ENCODE measurements at regions not wholly inside any gene's neighbourhood (a gene's known extent, or its start where the extent isn't known, plus 50 kb on each side); places are given as distances from the start of the nearest gene placed in this dataset.
"Not testable (repeated sequence)": the region's sequence is repeated elsewhere in the genome, so short reads cannot be mapped to it uniquely, and the experiment has no call there.

GRCh38 chr1:157302199-157302497, 164.0 kb upstream of the ETV3 start:
- Mint-ChIP-seq H3K36me3 (no peaks in the 10 kb centered on the region), H3K4me3 (no peak overlapping the region), H3K27me3 (peaks cover 0 to 4% of the 10 kb centered on the region in 2 donors), H3K27ac (no peak overlapping the region), H3K9me3 (no peaks in the 10 kb centered on the region), H3K4me1 (no peaks in the 10 kb centered on the region)
- ChIA-PET POLR2A (no interaction called here), CTCF (no interaction called here)
- H3K9me3 ChIP-seq (ENCODE audit: low read length) = no peaks in the 10 kb centered on the region
- no peaks in the 10 kb centered on the region for H3K4me1 ChIP-seq (ENCODE audit: insufficient read depth, low read length)
- H3K36me3 ChIP-seq (ENCODE audit: insufficient read depth, low read length) = no peaks in the 10 kb centered on the region
- DNase-seq = no peak
- no peak overlapping the region for H3K4me3 ChIP-seq (ENCODE audit: low read length)
- H3K27me3 ChIP-seq (ENCODE audit: insufficient read depth, low read length, poor library complexity, severe bottlenecking) = no peaks in the 10 kb centered on the region
- H3K27ac ChIP-seq (ENCODE audit: low read depth, low read length) = no peak overlapping the region

- Mint-ChIP-seq H3K4me3 (no peak overlapping the region), H3K9me3 (no peaks in the 10 kb centered on the region), H3K27me3 (peaks cover 0 to 9% of the 10 kb centered on the region in 2 donors), H3K27ac (no peak overlapping the region), H3K36me3 (no peaks in the 10 kb centered on the region), H3K4me1 (no peaks in the 10 kb centered on the region)
- POLR2A ChIA-PET = no interaction called here
- DNase-seq = no peak
- H3K36me3 ChIP-seq (ENCODE audit: insufficient read depth, low read length) = no peaks in the 10 kb centered on the region
- no peaks in the 10 kb centered on the region for H3K27me3 ChIP-seq (ENCODE audit: insufficient read depth, low read length, poor library complexity, severe bottlenecking)
- no peaks in the 10 kb centered on the region for H3K9me3 ChIP-seq (ENCODE audit: low read length)
- CTCF ChIA-PET = no interaction called here
- no peaks in the 10 kb centered on the region for H3K4me1 ChIP-seq (ENCODE audit: insufficient read depth, low read length)
- H3K4me3 ChIP-seq (ENCODE audit: low read length) = no peak overlapping the region
- no peak overlapping the region for H3K27ac ChIP-seq (ENCODE audit: low read depth, low read length)
Observed at GRCh38 chr1:157301477-157302198, 163.4 kb upstream of the ETV3 start.

- H3K4me3 Mint-ChIP-seq; H3K9me3 Mint-ChIP-seq; H3K36me3 ChIP-seq (ENCODE audit: insufficient read depth, low read length); H3K27ac Mint-ChIP-seq; H3K9me3 ChIP-seq (ENCODE audit: low read length); H3K36me3 Mint-ChIP-seq; H3K27ac ChIP-seq (ENCODE audit: low read depth, low read length); H3K4me3 ChIP-seq (ENCODE audit: low read length); DNase-seq; CTCF ChIA-PET; H3K27me3 ChIP-seq (ENCODE audit: insufficient read depth, low read length, poor library complexity, severe bottlenecking); H3K4me1 Mint-ChIP-seq; H3K4me1 ChIP-seq (ENCODE audit: insufficient read depth, low read length); POLR2A ChIA-PET: not testable (repeated sequence)
- H3K27me3 Mint-ChIP-seq = peaks cover 0 to 54% of the 10 kb centered on the region in 2 donors
Observed at GRCh38 chr1:157294387-157295145, 156.4 kb upstream of the ETV3 start.

- Histone ChIP-seq H3K27ac (ENCODE audit: low read depth, low read length) (no peak overlapping the region), H3K36me3 (ENCODE audit: insufficient read depth, low read length) (no peaks in the 10 kb centered on the region), H3K4me3 (ENCODE audit: low read length) (no peak overlapping the region), H3K4me1 (ENCODE audit: insufficient read depth, low read length) (no peaks in the 10 kb centered on the region), H3K9me3 (ENCODE audit: low read length) (no peaks in the 10 kb centered on the region), H3K27me3 (ENCODE audit: insufficient read depth, low read length, poor library complexity, severe bottlenecking) (no peaks in the 10 kb centered on the region)
- Mint-ChIP-seq H3K9me3 (peaks cover 0 to 4% (median 0%) of the 10 kb centered on the region in 5 donors), H3K4me1 (no peaks in the 10 kb centered on the region), H3K36me3 (no peaks in the 10 kb centered on the region), H3K27me3 (peaks cover 5 to 65% of the 10 kb centered on the region in 2 donors), H3K4me3 (no peak overlapping the region), H3K27ac (no peak overlapping the region)
- DNase-seq = no peak
- ChIA-PET POLR2A (no interaction called here), CTCF (no interaction called here)
Observed at GRCh38 chr1:157292809-157293564, 154.8 kb upstream of the ETV3 start.

- Histone ChIP-seq H3K4me3 (ENCODE audit: low read length) (no peak overlapping the region), H3K4me1 (ENCODE audit: insufficient read depth, low read length) (no peaks in the 10 kb centered on the region), H3K27ac (ENCODE audit: low read depth, low read length) (no peak overlapping the region), H3K9me3 (ENCODE audit: low read length) (no peaks in the 10 kb centered on the region), H3K27me3 (ENCODE audit: insufficient read depth, low read length, poor library complexity, severe bottlenecking) (no peaks in the 10 kb centered on the region), H3K36me3 (ENCODE audit: insufficient read depth, low read length) (no peaks in the 10 kb centered on the region)
- no peaks in the 10 kb centered on the region for H3K36me3 Mint-ChIP-seq
- DNase-seq = no peak
- no peak overlapping the region for H3K4me3 Mint-ChIP-seq
- CTCF ChIA-PET = no interaction called here
- no peaks in the 10 kb centered on the region for H3K4me1 Mint-ChIP-seq
- POLR2A ChIA-PET = no interaction called here
- peaks cover 5 to 72% of the 10 kb centered on the region in 2 donors for H3K27me3 Mint-ChIP-seq
- peaks cover 0 to 4% (median 0%) of the 10 kb centered on the region in 5 donors for H3K9me3 Mint-ChIP-seq
- H3K27ac Mint-ChIP-seq = no peak overlapping the region
Observed at GRCh38 chr1:157292302-157292701, 154.1 kb upstream of the ETV3 start.

- H3K27ac Mint-ChIP-seq = no peak overlapping the region
- CTCF ChIA-PET = no interaction called here
- H3K9me3 Mint-ChIP-seq = peaks cover 0 to 6% (median 0%) of the 10 kb centered on the region in 5 donors
- no peaks in the 10 kb centered on the region for H3K9me3 ChIP-seq (ENCODE audit: low read length)
- no peaks in the 10 kb centered on the region for H3K4me1 Mint-ChIP-seq
- POLR2A ChIA-PET = no interaction called here
- H3K4me3 ChIP-seq (ENCODE audit: low read length) = no peak overlapping the region
- H3K27me3 ChIP-seq (ENCODE audit: insufficient read depth, low read length, poor library complexity, severe bottlenecking) = no peaks in the 10 kb centered on the region
- no peaks in the 10 kb centered on the region for H3K36me3 Mint-ChIP-seq
- no peaks in the 10 kb centered on the region for H3K36me3 ChIP-seq (ENCODE audit: insufficient read depth, low read length)
- peaks cover 9 to 72% of the 10 kb centered on the region in 2 donors for H3K27me3 Mint-ChIP-seq
- DNase-seq = no peak
- no peaks in the 10 kb centered on the region for H3K4me1 ChIP-seq (ENCODE audit: insufficient read depth, low read length)
- no peak overlapping the region for H3K4me3 Mint-ChIP-seq
- H3K27ac ChIP-seq (ENCODE audit: low read depth, low read length) = no peak overlapping the region
Observed at GRCh38 chr1:157291083-157291482, 152.9 kb upstream of the ETV3 start.

GRCh38 chr1:157289424-157290105, 151.4 kb upstream of the ETV3 start:
- CTCF ChIA-PET = no interaction called here

GRCh38 chr1:157288996-157289395, 150.8 kb upstream of the ETV3 start:
- Histone ChIP-seq H3K27me3 (ENCODE audit: insufficient read depth, low read length, poor library complexity, severe bottlenecking) (no peaks in the 10 kb centered on the region), H3K4me3 (ENCODE audit: low read length) (no peak overlapping the region), H3K4me1 (ENCODE audit: insufficient read depth, low read length) (no peaks in the 10 kb centered on the region), H3K9me3 (ENCODE audit: low read length) (no peaks in the 10 kb centered on the region), H3K36me3 (ENCODE audit: insufficient read depth, low read length) (no peaks in the 10 kb centered on the region), H3K27ac (ENCODE audit: low read depth, low read length) (no peak overlapping the region)
- ChIA-PET POLR2A (no interaction called here), CTCF (no interaction called here)
- Mint-ChIP-seq H3K36me3 (no peaks in the 10 kb centered on the region), H3K4me1 (no peaks in the 10 kb centered on the region), H3K27ac (no peak overlapping the region), H3K9me3 (peaks cover 0 to 6% (median 0%) of the 10 kb centered on the region in 5 donors), H3K4me3 (no peak overlapping the region), H3K27me3 (peaks cover 11 to 68% of the 10 kb centered on the region in 2 donors)
- no peak for DNase-seq

More at GRCh38 chr1:157289424-157290105, 151.4 kb upstream of the ETV3 start:
- Histone ChIP-seq H3K27ac (ENCODE audit: low read depth, low read length) (no peak overlapping the region), H3K27me3 (ENCODE audit: insufficient read depth, low read length, poor library complexity, severe bottlenecking) (no peaks in the 10 kb centered on the region), H3K9me3 (ENCODE audit: low read length) (no peaks in the 10 kb centered on the region), H3K4me3 (ENCODE audit: low read length) (no peak overlapping the region), H3K4me1 (ENCODE audit: insufficient read depth, low read length) (no peaks in the 10 kb centered on the region), H3K36me3 (ENCODE audit: insufficient read depth, low read length) (no peaks in the 10 kb centered on the region)
- no peak for DNase-seq
- H3K27ac Mint-ChIP-seq = no peak overlapping the region
- H3K9me3 Mint-ChIP-seq = peaks cover 0 to 6% (median 0%) of the 10 kb centered on the region in 5 donors
- H3K4me1 Mint-ChIP-seq = no peaks in the 10 kb centered on the region
- no peaks in the 10 kb centered on the region for H3K36me3 Mint-ChIP-seq
- peaks cover 11 to 65% of the 10 kb centered on the region in 2 donors for H3K27me3 Mint-ChIP-seq
- POLR2A ChIA-PET = no interaction called here
- H3K4me3 Mint-ChIP-seq = peak overlapping the region in 1 of 7 donors; percentile 55

Data from CD8-positive, alpha-beta memory T cell (primary cell).